ENCODE measurements at regions not wholly inside any gene's neighbourhood (a gene's known extent, or its start where the extent isn't known, plus 50 kb on each side); places are given as distances from the start of the nearest gene placed in this dataset.

DNA sequence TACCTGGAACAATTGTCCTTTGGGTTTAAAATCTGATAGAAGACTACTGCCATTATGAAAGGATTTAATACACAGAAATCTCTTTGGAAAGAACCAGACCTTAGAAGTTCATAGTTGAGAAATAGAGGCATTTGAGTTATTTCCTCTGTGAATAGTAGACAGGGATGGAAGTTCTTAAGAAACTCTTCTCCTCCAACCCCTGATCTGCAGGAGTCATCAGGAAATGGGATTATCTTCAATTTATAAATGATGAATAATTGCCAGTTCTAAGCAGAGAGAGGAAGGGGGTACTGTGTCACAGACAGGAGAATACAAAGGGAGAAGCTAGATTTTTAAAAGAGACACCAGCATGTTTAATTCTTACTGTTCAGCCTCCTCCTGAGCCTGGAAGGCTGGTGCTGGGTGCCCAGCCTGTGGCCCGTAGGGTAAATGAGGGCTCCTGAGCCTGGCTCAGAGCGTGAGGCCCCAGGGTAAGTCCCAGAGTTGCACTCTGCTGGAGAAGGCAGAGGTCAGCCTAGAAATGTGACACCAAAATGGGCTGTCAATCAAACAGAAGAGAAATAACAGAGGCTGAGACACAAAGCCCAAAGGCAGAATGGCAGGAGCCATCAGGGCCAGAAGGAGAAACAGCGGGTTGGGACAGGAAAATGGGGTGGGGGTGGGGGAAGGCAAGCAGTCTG, 58.2 kb upstream of the PKDCC start:
- TF ChIP-seq FOXP2 (optimal IDR thresholded peaks at IDR 0.05; ENCODE audit: borderline replicate concordance, extremely low read depth, extremely low read length, insufficient read depth) (peak; percentile 14), POLR2AphosphoS5 (IDR thresholded peaks at IDR 0.05; ENCODE audit: low read depth, low read length) (no peak)

DNA sequence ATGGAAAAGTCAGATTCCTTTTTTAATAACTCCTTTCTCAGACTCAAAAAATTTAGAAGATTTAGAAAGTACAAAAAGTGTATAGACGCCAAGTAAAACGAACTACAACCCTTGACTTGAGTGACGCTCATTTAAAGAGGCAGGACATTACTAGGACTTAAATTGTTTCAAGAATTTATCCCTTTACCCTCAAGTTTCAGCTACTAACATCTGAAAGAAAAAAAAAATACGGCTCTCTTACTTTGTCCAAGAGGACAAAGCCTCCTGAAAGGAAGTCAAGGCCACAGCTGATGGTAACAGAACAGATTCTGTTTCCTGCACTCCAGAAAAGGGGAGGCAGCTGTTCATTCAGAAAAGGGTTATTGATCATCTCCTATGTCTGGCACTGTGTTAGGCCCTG, 57.6 kb upstream of the PKDCC start:
- no peak for TF ChIP-seq REST (IDR thresholded peaks at IDR 0.05; ENCODE audit: insufficient read depth in 1 of 2, low read depth in 2 of 2, low read length in 2 of 2)

DNA sequence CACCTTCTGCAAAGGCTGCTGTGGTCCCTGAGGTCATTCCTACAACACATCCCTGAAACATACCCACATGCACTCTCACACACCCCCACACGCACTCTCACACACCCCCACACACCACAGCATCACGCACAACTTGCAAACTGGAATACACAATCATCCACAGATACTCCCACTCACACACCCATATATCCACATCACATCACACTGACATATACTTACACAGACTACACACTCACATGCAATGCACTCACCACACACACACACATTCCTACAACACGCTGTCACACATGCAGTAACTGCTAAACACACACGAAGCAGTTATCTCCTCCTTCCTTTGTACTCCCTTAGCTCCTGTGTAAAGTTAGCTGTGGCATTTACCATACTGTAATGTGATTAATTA, 57.1 kb upstream of the PKDCC start:
- TF ChIP-seq POLR2AphosphoS5 (IDR thresholded peaks at IDR 0.05; ENCODE audit: low read depth, low read length) (no peak), REST (IDR thresholded peaks at IDR 0.05; ENCODE audit: insufficient read depth in 1 of 2, low read depth in 2 of 2, low read length in 2 of 2) (no peak), SIN3A (IDR thresholded peaks at IDR 0.05; ENCODE audit: borderline replicate concordance, insufficient read depth, low read length) (no peak), TAF1 (IDR thresholded peaks at IDR 0.05; ENCODE audit: borderline replicate concordance, insufficient read depth, low read length) (no peak), FOXP2 (optimal IDR thresholded peaks at IDR 0.05; ENCODE audit: borderline replicate concordance, extremely low read depth, extremely low read length, insufficient read depth) (no peak)

GRCh38 chr2:41992056-41992642, 55.7 kb upstream of the PKDCC start:
- TF ChIP-seq SIN3A (IDR thresholded peaks at IDR 0.05; ENCODE audit: borderline replicate concordance, insufficient read depth, low read length) (no peak), POLR2AphosphoS5 (IDR thresholded peaks at IDR 0.05; ENCODE audit: low read depth, low read length) (no peak), REST (IDR thresholded peaks at IDR 0.05; ENCODE audit: insufficient read depth in 1 of 2, low read depth in 2 of 2, low read length in 2 of 2) (no peak), TAF1 (IDR thresholded peaks at IDR 0.05; ENCODE audit: borderline replicate concordance, insufficient read depth, low read length) (no peak), FOXP2 (optimal IDR thresholded peaks at IDR 0.05; ENCODE audit: borderline replicate concordance, extremely low read depth, extremely low read length, insufficient read depth) (no peak)

DNA sequence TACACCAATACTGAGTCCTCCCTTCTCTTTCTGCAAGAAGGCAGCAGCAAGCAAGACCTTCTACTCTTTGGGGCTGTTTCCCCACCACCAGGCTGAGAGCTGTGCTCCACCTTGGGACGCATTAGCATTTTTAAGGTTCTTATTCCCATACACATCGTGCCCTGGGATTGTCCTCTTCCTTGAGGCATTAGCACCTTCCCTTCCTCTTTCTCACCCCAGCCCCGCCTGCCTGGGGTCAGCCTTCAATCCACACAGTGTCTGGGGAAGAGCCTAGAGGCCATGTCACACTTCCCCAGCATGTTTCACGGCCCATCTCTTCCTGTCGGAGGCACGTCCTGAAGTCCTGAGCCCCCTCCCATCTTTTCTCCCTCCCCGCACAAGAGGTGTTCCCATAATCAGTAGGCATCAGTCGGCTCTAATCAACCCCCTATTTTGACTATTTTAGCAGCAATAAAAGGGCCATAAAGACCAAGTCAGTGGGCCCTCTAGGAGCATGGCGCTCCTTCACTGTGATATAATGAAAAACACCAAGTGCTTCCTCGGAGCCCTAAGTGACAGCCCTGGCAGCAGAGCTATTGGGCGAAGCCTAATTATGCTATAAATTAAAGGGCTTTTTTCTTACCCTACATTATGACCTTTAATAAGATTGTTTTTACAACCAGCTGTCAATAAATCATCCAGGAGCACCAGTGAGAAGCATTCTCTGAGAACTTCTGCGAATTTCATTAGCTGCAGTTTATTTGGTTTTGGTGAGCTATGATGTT, 55.0 kb upstream of the PKDCC start:
- no peak for TF ChIP-seq FOXP2 (optimal IDR thresholded peaks at IDR 0.05; ENCODE audit: borderline replicate concordance, extremely low read depth, extremely low read length, insufficient read depth)
- no peak for TF ChIP-seq TAF1 (IDR thresholded peaks at IDR 0.05; ENCODE audit: borderline replicate concordance, insufficient read depth, low read length)
- no peak for TF ChIP-seq POLR2AphosphoS5 (IDR thresholded peaks at IDR 0.05; ENCODE audit: low read depth, low read length)
- TF ChIP-seq REST (IDR thresholded peaks at IDR 0.05; ENCODE audit: insufficient read depth in 1 of 2, low read depth in 2 of 2, low read length in 2 of 2) = no peak
- TF ChIP-seq SIN3A (IDR thresholded peaks at IDR 0.05; ENCODE audit: borderline replicate concordance, insufficient read depth, low read length) = no peak
